IMR-90 (cell line): ENCODE measurements at regions not wholly inside any gene's neighbourhood (a gene's known extent, or its start where the extent isn't known, plus 50 kb on each side); places are given as distances from the start of the nearest gene placed in this dataset.

Source experiments
- ATAC-seq: fragments of 200-7000 bp; cut with Tn5 transposase; 2 replicates; pipeline ENCODE4 v1.9.1; 2020; ENCODE audit warnings: low read depth, mild to moderate bottlenecking, moderate library complexity
- BruUV-seq: library from RNA; stranded (reverse); fragments of 400-500 nt; replicated peaks from 2 replicates; lab custom pipeline; 2021; lab: Mats Ljungman, UMichigan
- CTCF ChIA-PET: fragments of 300-600 bp; formaldehyde crosslinking; extraction: SDS; loops from one replicate; lab custom pipeline; 2021; ENCODE audit warnings: antibody characterized with exemption; lab: Yijun Ruan, JAX
- POLR2A ChIA-PET: fragments of 300-600 bp; sonication (Branson Sonifier 250); formaldehyde crosslinking; loops from one replicate; lab custom pipeline; 2022; ENCODE audit warnings: antibody characterized with exemption; ENCODE audit not compliant: unreplicated experiment; lab: Charles Lee
- DNase-seq: peaks from one replicate; pipeline ENCODE4 v3.0.0; 2013
- H2AFZ ChIP-seq: replicated peaks from 2 replicates; pipeline ENCODE3; 2013; ENCODE audit warnings: low read length, mild to moderate bottlenecking; ENCODE audit not compliant: poor library complexity
- H2AK5ac ChIP-seq: 2 replicates; pipeline ENCODE4 v1.6.1; 2013; ENCODE audit warnings: low read depth, low read length, inconsistent platforms
- H2AK9ac ChIP-seq: replicated peaks from 2 replicates; pipeline ENCODE3; 2013; ENCODE audit warnings: mild to moderate bottlenecking, low read depth, low read length, moderate library complexity; ENCODE audit not compliant: poor library complexity
- H2BK120ac ChIP-seq: 2 replicates; pipeline ENCODE4 v1.6.1; 2013; ENCODE audit warnings: low read depth, low read length, inconsistent platforms
- H2BK15ac ChIP-seq: 3 replicates; pipeline ENCODE4 v1.6.1; 2013; ENCODE audit warnings: low read depth, low read length, inconsistent platforms
- H2BK20ac ChIP-seq: 2 replicates; pipeline ENCODE4 v1.6.1; 2013; ENCODE audit warnings: low read depth, mild to moderate bottlenecking, inconsistent platforms, low read length, moderate library complexity
- H2BK5ac ChIP-seq: 2 replicates; pipeline ENCODE4 v1.6.1; 2013; ENCODE audit warnings: mild to moderate bottlenecking, low read depth, low read length, inconsistent platforms; ENCODE audit not compliant: poor library complexity, severe bottlenecking
- H3K14ac ChIP-seq: replicated peaks from 2 replicates; pipeline ENCODE4 v1.6.1; 2013; ENCODE audit warnings: low read depth, low read length, inconsistent platforms
- H3K18ac ChIP-seq: 2 replicates; pipeline ENCODE4 v1.6.1; 2013; ENCODE audit warnings: low read depth, low read length, control low read depth
- H3K23ac ChIP-seq: 2 replicates; pipeline ENCODE4 v1.6.1; 2013; ENCODE audit warnings: low read depth, low read length, inconsistent platforms
- H3K27ac ChIP-seq: 2 replicates; pipeline ENCODE4 v1.5.1; 2013; ENCODE audit warnings: mild to moderate bottlenecking, control low read depth, low read length; ENCODE audit not compliant: insufficient read depth
- H3K27me3 ChIP-seq: 2 replicates; pipeline ENCODE4 v1.6.1; 2013; ENCODE audit warnings: low read length; ENCODE audit not compliant: control insufficient read depth, insufficient read depth
- H3K36me3 ChIP-seq: 2 replicates; pipeline ENCODE4 v1.6.1; 2013; ENCODE audit warnings: low read length, mixed read lengths; ENCODE audit not compliant: control insufficient read depth, insufficient read depth
- H3K4ac ChIP-seq: 2 replicates; pipeline ENCODE4 v1.6.1; 2013; ENCODE audit warnings: low read depth, low read length, inconsistent platforms
- H3K4me1 ChIP-seq: 2 replicates; pipeline ENCODE4 v1.6.1; 2013; ENCODE audit warnings: low read length, mixed read lengths; ENCODE audit not compliant: control insufficient read depth, insufficient read depth
- H3K4me2 ChIP-seq: 2 replicates; pipeline ENCODE4 v1.6.1; 2013; ENCODE audit warnings: low read depth, mild to moderate bottlenecking, control low read depth, low read length, moderate library complexity
- H3K4me3 ChIP-seq: 2 replicates; pipeline ENCODE4 v1.5.1; 2013; ENCODE audit warnings: low read depth, mild to moderate bottlenecking, control low read depth, low read length, moderate library complexity; ENCODE audit not compliant: insufficient read depth
- H3K56ac ChIP-seq: 2 replicates; pipeline ENCODE4 v1.6.1; 2013; ENCODE audit warnings: low read length, inconsistent platforms; ENCODE audit not compliant: insufficient read depth; ENCODE audit errors: extremely low read depth
- H3K79me1 ChIP-seq, 2 experiments: 2 replicates each; pipeline ENCODE4 v1.6.1; 2013; ENCODE audit warnings: low read length in 2 of 2, inconsistent platforms in 1 of 2, low read depth in 1 of 2
- H3K9ac ChIP-seq: 2 replicates; pipeline ENCODE4 v1.6.1; 2013; ENCODE audit warnings: low read depth, low read length, control low read depth
- H3K9me1 ChIP-seq: 2 replicates; pipeline ENCODE4 v1.6.1; 2013; ENCODE audit warnings: low read length, inconsistent platforms; ENCODE audit not compliant: insufficient read depth
- H3K9me3 ChIP-seq: 2 replicates; pipeline ENCODE4 v1.6.1; 2013; ENCODE audit warnings: low read length; ENCODE audit not compliant: control insufficient read depth, insufficient read depth
- H4K20me1 ChIP-seq: 2 replicates; pipeline ENCODE4 v1.6.1; 2013; ENCODE audit warnings: low read length, inconsistent platforms; ENCODE audit not compliant: insufficient read depth
- H4K5ac ChIP-seq: 2 replicates; pipeline ENCODE4 v1.6.1; 2013; ENCODE audit warnings: mild to moderate bottlenecking, low read depth, low read length, control low read depth
- H4K8ac ChIP-seq, 2 experiments: 2 replicates each; pipeline ENCODE4 v1.6.1; 2013; ENCODE audit warnings: low read depth in 2 of 2, low read length in 2 of 2, control low read depth in 1 of 2, inconsistent platforms in 1 of 2
- H4K91ac ChIP-seq: 2 replicates; pipeline ENCODE4 v1.6.1; 2013; ENCODE audit warnings: low read depth, low read length, inconsistent platforms; ENCODE audit not compliant: insufficient read depth
- BHLHE40 ChIP-seq: fragments of 150-350 bp; IDR thresholded peaks from 2 replicates; pipeline ENCODE4 v1.6.1; 2016; ENCODE audit warnings: mild to moderate bottlenecking, low read depth, low read length
- CEBPB ChIP-seq: IDR thresholded peaks from 2 replicates; pipeline ENCODE4 v1.6.1; 2012; ENCODE audit warnings: low read depth, low read length, improper control_type of control experiment
- CTCF ChIP-seq: conservative IDR thresholded peaks from 2 replicates; pipeline ENCODE4 v1.5.1; 2012; ENCODE audit warnings: mild to moderate bottlenecking, low read depth, low read length, improper control_type of control experiment
- MAFK ChIP-seq: IDR thresholded peaks from 2 replicates; pipeline ENCODE4 v1.6.1; 2012; ENCODE audit warnings: low read depth, low read length, improper control_type of control experiment
- MXI1 ChIP-seq: IDR thresholded peaks from 2 replicates; pipeline ENCODE4 v1.6.1; 2012; ENCODE audit warnings: low read depth, mild to moderate bottlenecking, low read length, moderate library complexity, borderline replicate concordance
- NFE2L2 ChIP-seq: fragments of 150-350 bp; IDR thresholded peaks from 2 replicates; pipeline ENCODE4 v1.6.1; 2016; ENCODE audit warnings: low read depth, mild to moderate bottlenecking, low read length
- RAD21 ChIP-seq: IDR thresholded peaks from 2 replicates; pipeline ENCODE4 v1.6.1; 2012; ENCODE audit warnings: low read length, improper control_type of control experiment
- RFX5 ChIP-seq: IDR thresholded peaks from 2 replicates; pipeline ENCODE4 v1.8.0; 2012; ENCODE audit warnings: low read depth, mild to moderate bottlenecking, low read length, moderate library complexity
- USF2 ChIP-seq: fragments of 150-350 bp; IDR thresholded peaks from 2 replicates; pipeline ENCODE4 v1.6.1; 2017; ENCODE audit warnings: mild to moderate bottlenecking, antibody characterized with exemption, low read length, low read depth
- WGBS, 2 experiments: methylation state at CpG; one replicate each; pipeline versions ENCODE4 v1.1.5 to v1.1.7; 2013; ENCODE audit warnings: missing lambda C conversion rate in 2 of 2; ENCODE audit not compliant: insufficient read length in 1 of 2; ENCODE audit errors: extremely low coverage in 2 of 2; 5-methylcytosine and 5-hydroxymethylcytosine counted together
- dilution Hi-C: fragments of 300-500 bp; cut with HindIII; formaldehyde crosslinking; loops from one replicate; pipeline ENCODE4 v1.14.3; 2018; ENCODE audit warnings: low sequenced_read_pairs; ENCODE audit not compliant: unreplicated experiment
- in situ Hi-C: fragments of 300-500 bp; cut with MboI; formaldehyde crosslinking; loops from 3 replicates; pipeline ENCODE4 v1.14.3; 2019; ENCODE audit warnings: low sequenced_read_pairs, inconsistent platforms, mixed read lengths
- intact Hi-C: fragments of 100-400 bp; cut with micrococcal nuclease; formaldehyde crosslinking; loops from 2 replicates; pipeline ENCODE4 v1.10.0; 2022

- H2AFZ ChIP-seq: no peak overlapping the region
- CTCF ChIA-PET: no interaction called here
- H3K56ac ChIP-seq: no peak overlapping the region
Observed at GRCh38 chr11:37605229-37605628, 1007.2 kb upstream of the RAG2 start.

More at GRCh38 chr11:37605229-37605628, 1007.2 kb upstream of the RAG2 start:
- BruUV-seq: no TSS peak
- in situ Hi-C loops (no loop called here), intact Hi-C loops (no loop called here), dilution Hi-C loops (no loop called here)
- Histone ChIP-seq H3K14ac (no peak overlapping the region), H2AK9ac (no peak overlapping the region), H3K23ac (no peak overlapping the region), H4K20me1 (no peaks in the 10 kb centered on the region), H4K91ac (no peak overlapping the region), H3K79me1 (no peaks in the 10 kb centered on the region), H2BK15ac (no peak overlapping the region), H3K27me3 (no peaks in the 10 kb centered on the region), H4K8ac (no peak overlapping the region), H3K9me1 (no peaks in the 10 kb centered on the region), H3K4ac (no peak overlapping the region), H3K9ac (no peak overlapping the region), H3K4me2 (no peak overlapping the region), H2AK5ac (no peak overlapping the region), H3K4me3 (no peak overlapping the region), H3K36me3 (no peaks in the 10 kb centered on the region), H4K5ac (no peak overlapping the region), H3K18ac (no peak overlapping the region), H2BK120ac (no peak overlapping the region), H3K4me1 (no peaks in the 10 kb centered on the region), H3K27ac (no peak overlapping the region), H3K9me3 (no peaks in the 10 kb centered on the region), H2BK5ac (no peak overlapping the region), H2BK20ac (no peak overlapping the region)
- TF ChIP-seq CEBPB (no peak), MXI1 (no peak), RFX5 (no peak), BHLHE40 (no peak), MAFK (no peak), RAD21 (no peak), NFE2L2 (no peak), USF2 (no peak), CTCF (no peak)
- ATAC-seq (no peak), DNase-seq (no peak)
- no CpG with 5 or more reads among the region's 1 CpG for WGBS, 2 experiments
- POLR2A ChIA-PET: no interaction called here
